PFSK-1 (cell line): ENCODE measurements at regions not wholly inside any gene's neighbourhood (a gene's known extent, or its start where the extent isn't known, plus 50 kb on each side); places are given as distances from the start of the nearest gene placed in this dataset.

Source experiments
- FOXP2 ChIP-seq: optimal IDR thresholded peaks from 2 replicates; pipeline ENCODE3; 2011; ENCODE audit warnings: borderline replicate concordance, control low read depth, inconsistent platforms; ENCODE audit not compliant: insufficient read depth; ENCODE audit errors: extremely low read length, extremely low read depth
- POLR2AphosphoS5 ChIP-seq: IDR thresholded peaks from 2 replicates; pipeline ENCODE4 v1.6.1; 2012; ENCODE audit warnings: low read depth, mild to moderate bottlenecking, control low read depth, low read length, moderate library complexity
- REST ChIP-seq, 2 experiments: IDR thresholded peaks; 2 replicates each; pipeline versions ENCODE4 v1.6.1 to v1.8.0; 2011 to 2012; ENCODE audit warnings: low read depth in 2 of 2, low read length in 2 of 2, control low read depth in 1 of 2, inconsistent platforms in 1 of 2, mild to moderate bottlenecking in 1 of 2, moderate library complexity in 1 of 2; ENCODE audit not compliant: insufficient read depth in 1 of 2
- SIN3A ChIP-seq: IDR thresholded peaks from 2 replicates; pipeline ENCODE4 v1.6.1; 2012; ENCODE audit warnings: mild to moderate bottlenecking, low read length, moderate library complexity, borderline replicate concordance; ENCODE audit not compliant: insufficient read depth
- TAF1 ChIP-seq: IDR thresholded peaks from 2 replicates; pipeline ENCODE4 v1.6.1; 2012; ENCODE audit warnings: low read length, control low read depth, borderline replicate concordance; ENCODE audit not compliant: insufficient read depth

- no peak for TF ChIP-seq REST (IDR thresholded peaks at IDR 0.05; ENCODE audit: insufficient read depth in 1 of 2, low read depth in 2 of 2, low read length in 2 of 2)
- no peak for TF ChIP-seq TAF1
- TF ChIP-seq FOXP2, result no peak
- TF ChIP-seq SIN3A, result no peak
- no peak for TF ChIP-seq POLR2AphosphoS5
These were observed 195.5 kb upstream of the CCL2 start for GRCh38 chr17:34059423-34060220.

- no peak for TF ChIP-seq FOXP2
- TF ChIP-seq TAF1, result no peak
- no peak for TF ChIP-seq POLR2AphosphoS5
These were observed 188.6 kb upstream of the CCL2 start for GRCh38 chr17:34066528-34066927.

GRCh38 chr17:34067011-34067410 lies 188.1 kb upstream of the CCL2 start:
- no peak for TF ChIP-seq SIN3A
- TF ChIP-seq FOXP2, result no peak
- no peak for TF ChIP-seq POLR2AphosphoS5
- TF ChIP-seq TAF1, result no peak
- no peak for TF ChIP-seq REST (IDR thresholded peaks at IDR 0.05; ENCODE audit: insufficient read depth in 1 of 2, low read depth in 2 of 2, low read length in 2 of 2)

- no peak for TF ChIP-seq SIN3A
- no peak for TF ChIP-seq TAF1
These were observed 186.5 kb upstream of the CCL2 start for GRCh38 chr17:34068571-34068970.

- TF ChIP-seq FOXP2, result no peak
- TF ChIP-seq POLR2AphosphoS5, result no peak
- no peak for TF ChIP-seq TAF1
- TF ChIP-seq SIN3A, result no peak
- TF ChIP-seq REST (IDR thresholded peaks at IDR 0.05; ENCODE audit: insufficient read depth in 1 of 2, low read depth in 2 of 2, low read length in 2 of 2), result no peak
These were observed 184.4 kb upstream of the CCL2 start for GRCh38 chr17:34070712-34071111.

- TF ChIP-seq REST (IDR thresholded peaks at IDR 0.05; ENCODE audit: insufficient read depth in 1 of 2, low read depth in 2 of 2, low read length in 2 of 2) (no peak), SIN3A (no peak), FOXP2 (no peak), POLR2AphosphoS5 (no peak), TAF1 (no peak)
These were observed 183.1 kb upstream of the CCL2 start for GRCh38 chr17:34071886-34072420.
